AG09319 (cell line): ENCODE measurements at regions not wholly inside any gene's neighbourhood (a gene's known extent, or its start where the extent isn't known, plus 50 kb on each side); places are given as distances from the start of the nearest gene placed in this dataset.
"Not testable (repeated sequence)": the region's sequence is repeated elsewhere in the genome, so short reads cannot be mapped to it uniquely, and the experiment has no call there.

Source experiments
- DNase-seq: peaks from one replicate; pipeline ENCODE4 v3.0.0-alpha.2; 2010; ENCODE audit warnings: low read depth; ENCODE audit errors: extremely low read depth
- CTCF ChIP-seq: IDR thresholded peaks from 2 replicates; pipeline ENCODE4 v1.5.1; 2011; ENCODE audit warnings: low read depth, mild to moderate bottlenecking, inconsistent platforms, low read length, moderate library complexity

- no peak for TF ChIP-seq CTCF
- no peak for DNase-seq
Measured at GRCh38 chr2:102893870-102894269, 132.0 kb downstream of the TMEM182 start.

- DNase-seq: no peak
- TF ChIP-seq CTCF: no peak
Measured at GRCh38 chr2:102895376-102895775, 133.5 kb downstream of the TMEM182 start.

GRCh38 chr2:102909240-102909639, 147.4 kb downstream of the TMEM182 start:
- DNase-seq: not testable (repeated sequence)

- no peak for TF ChIP-seq CTCF
Measured at GRCh38 chr2:102910724-102911123, 148.9 kb downstream of the TMEM182 start.

GRCh38 chr2:102915128-102915527, 153.3 kb downstream of the TMEM182 start:
- no peak for DNase-seq

More at GRCh38 chr2:102910724-102911123, 148.9 kb downstream of the TMEM182 start:
- no peak for DNase-seq

GRCh38 chr2:102922321-102922720, 160.5 kb downstream of the TMEM182 start:
- TF ChIP-seq CTCF: no peak

More at GRCh38 chr2:102915128-102915527, 153.3 kb downstream of the TMEM182 start:
- TF ChIP-seq CTCF: no peak

GRCh38 chr2:102925003-102925402, 163.2 kb downstream of the TMEM182 start:
- DNase-seq: no peak
- TF ChIP-seq CTCF: no peak

More at GRCh38 chr2:102922321-102922720, 160.5 kb downstream of the TMEM182 start:
- no peak for DNase-seq

GRCh38 chr2:102927854-102928267, 166.0 kb downstream of the TMEM182 start:
- no peak for TF ChIP-seq CTCF
- no peak for DNase-seq
